H1 (cell line): ENCODE measurements at regions not wholly inside any gene's neighbourhood (a gene's known extent, or its start where the extent isn't known, plus 50 kb on each side); places are given as distances from the start of the nearest gene placed in this dataset.
A peak's percentile ranks its signal among the peaks of the same experiment; 100 is the strongest.

Source experiments
- CTCF ChIA-PET: fragments of 300-600 bp; sonication (Branson Sonifier 250); formaldehyde crosslinking; loops from one replicate; lab custom pipeline; 2021; ENCODE audit not compliant: partially characterized antibody; lab: Charles Lee
- POLR2A ChIA-PET: fragments of 300-600 bp; sonication (Branson Sonifier 250); formaldehyde crosslinking; loops from one replicate; lab custom pipeline; 2021; ENCODE audit warnings: inconsistent platforms; ENCODE audit not compliant: partially characterized antibody; lab: Charles Lee
- DNase-seq, 2 experiments: peaks; one replicate each; pipeline versions ENCODE4 v3.0.0 to v3.0.0-alpha.2; 2010 to 2022; ENCODE audit warnings: low spot score in 2 of 2, low read depth in 1 of 2, mixed read lengths in 1 of 2
- FAIRE-seq: peaks from 2 replicates; lab custom pipeline; 2011; peaks lifted over from hg19 to GRCh38; lab: Jason Lieb, UNC
- H2AFZ ChIP-seq: 2 replicates; pipeline ENCODE4 v1.8.1; 2012; ENCODE audit warnings: low read length, inconsistent platforms
- H2AK5ac ChIP-seq: 2 replicates; pipeline ENCODE4 v1.6.1; 2013; ENCODE audit warnings: low read depth, low read length
- H2BK120ac ChIP-seq: replicated peaks from 2 replicates; pipeline ENCODE3; 2013; ENCODE audit warnings: low read depth, low read length, inconsistent platforms
- H2BK12ac ChIP-seq: 2 replicates; pipeline ENCODE4 v1.6.1; 2013; ENCODE audit warnings: low read depth, low read length
- H2BK15ac ChIP-seq: 2 replicates; pipeline ENCODE4 v1.6.1; 2013; ENCODE audit warnings: low read length
- H2BK20ac ChIP-seq: 2 replicates; pipeline ENCODE4 v1.6.1; 2013; ENCODE audit warnings: low read length
- H2BK5ac ChIP-seq: 2 replicates; pipeline ENCODE4 v1.6.1; 2013; ENCODE audit warnings: low read depth, low read length
- H3K14ac ChIP-seq: 2 replicates; pipeline ENCODE4 v1.6.1; 2013; ENCODE audit warnings: inconsistent platforms; ENCODE audit not compliant: insufficient read length
- H3K18ac ChIP-seq: 2 replicates; pipeline ENCODE4 v1.6.1; 2013; ENCODE audit warnings: low read length; ENCODE audit errors: extremely low read depth
- H3K23ac ChIP-seq: 2 replicates; pipeline ENCODE4 v1.6.1; 2013; ENCODE audit warnings: inconsistent platforms; ENCODE audit not compliant: insufficient read length
- H3K23me2 ChIP-seq: 2 replicates; pipeline ENCODE4 v1.6.1; 2013; ENCODE audit warnings: low read depth, low read length
- H3K27ac ChIP-seq: 2 replicates; pipeline ENCODE4 v1.6.1; 2011; ENCODE audit warnings: low read depth, low read length, inconsistent platforms
- H3K27me3 ChIP-seq, 4 experiments: replicated peaks in 1 of 4; 1 replicate in 1 of 4; 2 replicates in 3 of 4; pipeline versions ENCODE4 v1.6.1 to v1.8.1; 2011 to 2013; ENCODE audit warnings: low read length in 3 of 4, mild to moderate bottlenecking in 3 of 4, inconsistent platforms in 2 of 4, mixed read lengths in 2 of 4, moderate library complexity in 1 of 4; ENCODE audit not compliant: control insufficient read depth in 3 of 4, insufficient read depth in 3 of 4; ENCODE audit errors: extremely low read depth in 1 of 4
- H3K36me3 ChIP-seq, 4 experiments: 2 replicates each; pipeline versions ENCODE4 v1.6.1 to v1.8.1; 2011 to 2013; ENCODE audit warnings: mild to moderate bottlenecking in 4 of 4, low read length in 3 of 4, moderate library complexity in 2 of 4, control low read depth in 1 of 4, inconsistent platforms in 1 of 4; ENCODE audit not compliant: insufficient read depth in 4 of 4, control insufficient read depth in 2 of 4
- H3K4ac ChIP-seq: replicated peaks from 2 replicates; pipeline ENCODE3; 2013; ENCODE audit warnings: low read length, low read depth, mixed read lengths, inconsistent platforms; ENCODE audit not compliant: insufficient read length
- H3K4me1 ChIP-seq, 4 experiments: replicated peaks in 1 of 4; 1 replicate in 1 of 4; 2 replicates in 3 of 4; pipeline versions ENCODE4 v1.6.1 to v1.8.1; 2011 to 2013; ENCODE audit warnings: low read length in 3 of 4, inconsistent platforms in 2 of 4, mixed read lengths in 1 of 4; ENCODE audit not compliant: insufficient read depth in 4 of 4, control insufficient read depth in 3 of 4
- H3K4me2 ChIP-seq, 2 experiments: 2 replicates each; pipeline versions ENCODE4 v1.6.1 to v1.8.1; 2011 to 2013; ENCODE audit warnings: low read depth in 2 of 2, low read length in 2 of 2, control low read depth in 1 of 2, inconsistent platforms in 1 of 2, mild to moderate bottlenecking in 1 of 2; ENCODE audit not compliant: insufficient read depth in 1 of 2
- H3K4me3 ChIP-seq, 4 experiments: fragments of 200-600, 300-600 bp in 1 of 4; sonication (generic), shearing (Covaris generic), sonication (Bioruptor Twin) in 1 of 4; 2 replicates each; pipeline versions ENCODE4 v1.5.1 to v1.8.1; 2011 to 2016; ENCODE audit warnings: low read length in 4 of 4, low read depth in 3 of 4, control low read depth in 2 of 4, inconsistent platforms in 2 of 4, mild to moderate bottlenecking in 2 of 4, mixed read lengths in 1 of 4, moderate library complexity in 1 of 4; ENCODE audit not compliant: insufficient read depth in 2 of 4; ENCODE audit errors: extremely low read depth in 1 of 4
- H3K56ac ChIP-seq: replicated peaks from 2 replicates; pipeline ENCODE3; 2013; ENCODE audit warnings: low read depth, mild to moderate bottlenecking, mixed read lengths, low read length, inconsistent platforms; ENCODE audit not compliant: insufficient read length
- H3K79me1 ChIP-seq: 2 replicates; pipeline ENCODE4 v1.6.1; 2013; ENCODE audit warnings: low read depth, low read length, control low read depth
- H3K79me2 ChIP-seq, 2 experiments: 2 replicates each; pipeline versions ENCODE4 v1.6.1 to v1.8.1; 2012 to 2013; ENCODE audit warnings: low read length in 2 of 2, mild to moderate bottlenecking in 2 of 2, inconsistent platforms in 1 of 2; ENCODE audit not compliant: insufficient read depth in 2 of 2, control insufficient read depth in 1 of 2
- H3K9ac ChIP-seq, 4 experiments: replicated peaks in 1 of 4; 1 replicate in 1 of 4; 2 replicates in 3 of 4; pipeline versions ENCODE4 v1.6.1 to v1.8.1; 2011 to 2013; ENCODE audit warnings: low read depth in 3 of 4, low read length in 3 of 4, control low read depth in 2 of 4, mild to moderate bottlenecking in 2 of 4, moderate library complexity in 2 of 4, inconsistent platforms in 1 of 4; ENCODE audit errors: extremely low read depth in 1 of 4
- H3K9me3 ChIP-seq, 2 experiments: 2 replicates each; pipeline versions ENCODE4 v1.6.1 to v1.8.1; 2012 to 2013; ENCODE audit warnings: mild to moderate bottlenecking in 2 of 2, moderate library complexity in 2 of 2, control low read depth in 1 of 2, inconsistent platforms in 1 of 2, low read depth in 1 of 2, low read length in 1 of 2, mixed read lengths in 1 of 2; ENCODE audit not compliant: insufficient read depth in 2 of 2
- H4K20me1 ChIP-seq, 2 experiments: replicated peaks in 1 of 2; 2 replicates each; pipeline versions ENCODE3 to v1.8.1; 2011 to 2013; ENCODE audit warnings: inconsistent platforms in 2 of 2, low read length in 2 of 2, mild to moderate bottlenecking in 1 of 2; ENCODE audit not compliant: insufficient read depth in 2 of 2, control insufficient read depth in 1 of 2
- H4K5ac ChIP-seq: 2 replicates; pipeline ENCODE4 v1.6.1; 2013; ENCODE audit warnings: low read length, low read depth, mixed read lengths, inconsistent platforms; ENCODE audit not compliant: insufficient read length
- H4K8ac ChIP-seq: 2 replicates; pipeline ENCODE4 v1.8.0; 2013; ENCODE audit warnings: mild to moderate bottlenecking, moderate library complexity, low read length, inconsistent platforms; ENCODE audit not compliant: insufficient read depth; ENCODE audit errors: extremely low read depth
- H4K91ac ChIP-seq: replicated peaks from 2 replicates; pipeline ENCODE3; 2013; ENCODE audit warnings: low read length, mixed read lengths, inconsistent platforms; ENCODE audit not compliant: insufficient read length
- BACH1 ChIP-seq: IDR thresholded peaks from 2 replicates; pipeline ENCODE4 v1.6.1; 2012; ENCODE audit warnings: low read length, improper control_type of control experiment
- HDAC2 ChIP-seq, 2 experiments: fragments of 300-600 bp in 1 of 2; sonication (generic) in 1 of 2; IDR thresholded peaks; 2 replicates each; pipeline ENCODE4 v1.6.1; 2011 to 2012; ENCODE audit warnings: low read depth in 2 of 2, low read length in 2 of 2, mild to moderate bottlenecking in 2 of 2, moderate library complexity in 2 of 2, borderline replicate concordance in 1 of 2, inconsistent platforms in 1 of 2
- NANOG ChIP-seq: IDR thresholded peaks from 2 replicates; pipeline ENCODE4 v1.6.1; 2011; ENCODE audit warnings: low read length, low read depth, mild to moderate bottlenecking, inconsistent platforms; ENCODE audit not compliant: insufficient read depth, poor library complexity, severe bottlenecking
- NRF1 ChIP-seq: IDR thresholded peaks from 2 replicates; pipeline ENCODE4 v1.6.1; 2011; ENCODE audit warnings: mild to moderate bottlenecking, low read depth, low read length, improper control_type of control experiment
- SP1 ChIP-seq: IDR thresholded peaks from 2 replicates; pipeline ENCODE4 v1.6.1; 2011; ENCODE audit warnings: low read depth, low read length
- SP2 ChIP-seq: IDR thresholded peaks from 2 replicates; pipeline ENCODE4 v1.6.1; 2012; ENCODE audit warnings: mild to moderate bottlenecking, low read length, inconsistent platforms
- SRF ChIP-seq: IDR thresholded peaks from 2 replicates; pipeline ENCODE4 v1.6.1; 2011; ENCODE audit warnings: mild to moderate bottlenecking, low read depth, low read length, moderate library complexity
- TAF1 ChIP-seq: IDR thresholded peaks from 2 replicates; pipeline ENCODE4 v1.6.1; 2011; ENCODE audit warnings: mild to moderate bottlenecking, low read depth, low read length
- YY1 ChIP-seq: IDR thresholded peaks from 2 replicates; pipeline ENCODE4 v1.6.1; 2011; ENCODE audit warnings: low read depth, mild to moderate bottlenecking, low read length
- WGBS, 2 experiments: shearing (Covaris generic) in 1 of 2; methylation state at CpG; one replicate each; pipeline versions ENCODE4 v1.1.6 to v1.1.7; 2013 to 2015; ENCODE audit warnings: low lambda C conversion rate in 2 of 2, mixed read lengths in 2 of 2, inconsistent platforms in 1 of 2, low coverage in 1 of 2, missing lambda C conversion rate in 1 of 2; ENCODE audit not compliant: insufficient replicate concordance in 2 of 2, insufficient coverage in 1 of 2, insufficient read length in 1 of 2; ENCODE audit errors: extremely low coverage in 1 of 2, missing lambda C conversion rate in 1 of 2; 5-methylcytosine and 5-hydroxymethylcytosine counted together
- TF ChIP-seq, protein P1 (sequence below): IDR thresholded peaks from 2 replicates; pipeline ENCODE4 v1.6.1; 2011; ENCODE audit warnings: low read length, improper control_type of control experiment
- TF ChIP-seq, protein P2 (sequence below), 3 experiments: IDR thresholded peaks; 1 replicate in 2 of 3; 2 replicates in 1 of 3; pipeline versions ENCODE4 v1.5.1 to v1.6.1; 2011; ENCODE audit warnings: low read length in 3 of 3, mild to moderate bottlenecking in 3 of 3, inconsistent platforms in 2 of 3, low read depth in 1 of 3, moderate library complexity in 1 of 3; ENCODE audit not compliant: insufficient read depth in 1 of 3; ENCODE audit errors: control extremely low read depth in 1 of 3

DNA sequence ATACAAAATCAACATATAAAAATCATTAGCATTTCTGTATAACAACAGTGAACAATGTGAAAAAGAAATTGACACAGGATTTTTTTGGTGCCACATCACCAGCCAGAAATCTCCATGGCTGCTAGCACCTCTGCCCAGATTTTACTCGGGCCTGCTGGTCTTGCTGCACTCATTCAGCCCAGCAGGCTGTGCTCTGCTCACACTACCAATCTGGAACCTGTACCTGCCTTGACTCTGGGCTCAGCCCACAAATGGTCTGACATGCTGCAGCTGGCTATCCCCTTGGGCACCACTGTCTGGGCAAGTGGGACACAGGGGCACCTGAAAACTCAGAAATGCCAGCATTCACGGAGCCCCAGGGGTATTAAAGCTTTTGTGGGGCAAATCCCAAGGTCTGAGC is 392.5 kb upstream of the NRXN1 start:
- no peak overlapping the region for H3K4ac ChIP-seq
- H4K20me1 ChIP-seq, result no peaks in the 10 kb centered on the region
- H3K27ac ChIP-seq, result no peak overlapping the region
- H3K4me3 ChIP-seq, result no peak overlapping the region
- no peak overlapping the region for H2BK5ac ChIP-seq
- no peak overlapping the region for H2BK120ac ChIP-seq
- no peak overlapping the region for H2BK20ac ChIP-seq
- H3K23ac ChIP-seq, result no peak overlapping the region
- H3K79me1 ChIP-seq, result no peaks in the 10 kb centered on the region
- DNase-seq (peak; percentile 33 to 51), FAIRE-seq (no peak)
- no peak overlapping the region for H2BK15ac ChIP-seq
- no peaks in the 10 kb centered on the region for H3K4me1 ChIP-seq
- H4K5ac ChIP-seq, result no peak overlapping the region
- ChIA-PET POLR2A (no interaction called here), CTCF (interaction anchor here (0.6 to 2.9 kb wide), 5 partner anchors 20 to 371 kb away, joined by 3 to 20 read pairs (median 4); no protein-coding TSS in a partner anchor)
- H2AK5ac ChIP-seq, result no peak overlapping the region
- H3K36me3 ChIP-seq, result no peaks in the 10 kb centered on the region
- H4K8ac ChIP-seq, result peak overlapping the region; percentile 80; the same call in 1 of the 2 replicates
- H4K91ac ChIP-seq, result no peak overlapping the region
- H3K23me2 ChIP-seq, result no peaks in the 10 kb centered on the region
- H2AFZ ChIP-seq, result peak overlapping the region; percentile 89
- no peak overlapping the region for H3K9ac ChIP-seq
- H3K27me3 ChIP-seq, result no peaks in the 10 kb centered on the region
- no peaks in the 10 kb centered on the region for H3K79me2 ChIP-seq
- H3K14ac ChIP-seq, result no peak overlapping the region
- H3K18ac ChIP-seq, result no peak overlapping the region
- H2BK12ac ChIP-seq, result no peak overlapping the region
- 77% methylated on average over 2 of the region's 2 CpGs; no CpG with 5 or more reads in 1 of the 2 experiments for WGBS, 2 experiments
- H3K9me3 ChIP-seq, result peaks cover 0 to 4% of the 10 kb centered on the region in 2 experiments; a peak in 2 of 4 replicates
- no peak overlapping the region for H3K56ac ChIP-seq
- H3K4me2 ChIP-seq, result no peak overlapping the region
- TF ChIP-seq SP1 (no peak), HDAC2 (IDR thresholded peaks at IDR 0.05; ENCODE audit: borderline replicate concordance in 1 of 2, low read depth in 2 of 2, low read length in 2 of 2) (no peak), TAF1 (no peak), NRF1 (no peak), SP2 (no peak), BACH1 (no peak), NANOG (no peak), YY1 (0 out of 2 replicates have a peak, but pooled peaks have one; percentile 10), SRF (no peak)
- TF ChIP-seq, protein P1, sequence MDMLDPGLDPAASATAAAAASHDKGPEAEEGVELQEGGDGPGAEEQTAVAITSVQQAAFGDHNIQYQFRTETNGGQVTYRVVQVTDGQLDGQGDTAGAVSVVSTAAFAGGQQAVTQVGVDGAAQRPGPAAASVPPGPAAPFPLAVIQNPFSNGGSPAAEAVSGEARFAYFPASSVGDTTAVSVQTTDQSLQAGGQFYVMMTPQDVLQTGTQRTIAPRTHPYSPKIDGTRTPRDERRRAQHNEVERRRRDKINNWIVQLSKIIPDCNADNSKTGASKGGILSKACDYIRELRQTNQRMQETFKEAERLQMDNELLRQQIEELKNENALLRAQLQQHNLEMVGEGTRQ, result no peak
- TF ChIP-seq, protein P2, sequence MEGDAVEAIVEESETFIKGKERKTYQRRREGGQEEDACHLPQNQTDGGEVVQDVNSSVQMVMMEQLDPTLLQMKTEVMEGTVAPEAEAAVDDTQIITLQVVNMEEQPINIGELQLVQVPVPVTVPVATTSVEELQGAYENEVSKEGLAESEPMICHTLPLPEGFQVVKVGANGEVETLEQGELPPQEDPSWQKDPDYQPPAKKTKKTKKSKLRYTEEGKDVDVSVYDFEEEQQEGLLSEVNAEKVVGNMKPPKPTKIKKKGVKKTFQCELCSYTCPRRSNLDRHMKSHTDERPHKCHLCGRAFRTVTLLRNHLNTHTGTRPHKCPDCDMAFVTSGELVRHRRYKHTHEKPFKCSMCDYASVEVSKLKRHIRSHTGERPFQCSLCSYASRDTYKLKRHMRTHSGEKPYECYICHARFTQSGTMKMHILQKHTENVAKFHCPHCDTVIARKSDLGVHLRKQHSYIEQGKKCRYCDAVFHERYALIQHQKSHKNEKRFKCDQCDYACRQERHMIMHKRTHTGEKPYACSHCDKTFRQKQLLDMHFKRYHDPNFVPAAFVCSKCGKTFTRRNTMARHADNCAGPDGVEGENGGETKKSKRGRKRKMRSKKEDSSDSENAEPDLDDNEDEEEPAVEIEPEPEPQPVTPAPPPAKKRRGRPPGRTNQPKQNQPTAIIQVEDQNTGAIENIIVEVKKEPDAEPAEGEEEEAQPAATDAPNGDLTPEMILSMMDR (IDR thresholded peaks at IDR 0.05; ENCODE audit: control extremely low read depth in 1 of 3, insufficient read depth in 1 of 3, low read depth in 1 of 3, low read length in 3 of 3), result peak; percentile 69 to 80 (median 76)
